Esophagus muscularis mucosa (tissue), 3 donors: ENCODE measurements at regions not wholly inside any gene's neighbourhood (a gene's known extent, or its start where the extent isn't known, plus 50 kb on each side); places are given as distances from the start of the nearest gene placed in this dataset.

ENCODE experiments used
- CTCF ChIP-seq, 3 experiments: fragments of 200-600 bp in 2 of 3; fragments of 450-650 bp in 1 of 3; sonication (generic) in 2 of 3; IDR thresholded peaks; one replicate each; pipeline ENCODE4 v1.5.1; 2017 to 2019; ENCODE audit warnings: antibody characterized with exemption in 3 of 3, mild to moderate bottlenecking in 2 of 3, moderate library complexity in 1 of 3
- POLR2A ChIP-seq: fragments of 450-650 bp; IDR thresholded peaks from one replicate; pipeline ENCODE4 v1.6.1; 2017; ENCODE audit warnings: antibody characterized with exemption, moderate library complexity, mild to moderate bottlenecking, low read depth

GRCh38 chr10:34884272-34884952 is 69.3 kb upstream of the PARD3 start:
- TF ChIP-seq CTCF (IDR thresholded peaks at IDR 0.05): no peak
- TF ChIP-seq POLR2A: no peak
